VCaP (cell line): ENCODE measurements at regions not wholly inside any gene's neighbourhood (a gene's known extent, or its start where the extent isn't known, plus 50 kb on each side); places are given as distances from the start of the nearest gene placed in this dataset.

Experiments
- H3K27ac ChIP-seq: fragments of 450-650 bp; 2 replicates; pipeline ENCODE4 v1.5.1; 2017
- CTCF ChIP-seq: fragments of 450-650 bp; conservative IDR thresholded peaks from 2 replicates; pipeline ENCODE4 v1.5.1; 2017; ENCODE audit warnings: mild to moderate bottlenecking, moderate library complexity

DNA sequence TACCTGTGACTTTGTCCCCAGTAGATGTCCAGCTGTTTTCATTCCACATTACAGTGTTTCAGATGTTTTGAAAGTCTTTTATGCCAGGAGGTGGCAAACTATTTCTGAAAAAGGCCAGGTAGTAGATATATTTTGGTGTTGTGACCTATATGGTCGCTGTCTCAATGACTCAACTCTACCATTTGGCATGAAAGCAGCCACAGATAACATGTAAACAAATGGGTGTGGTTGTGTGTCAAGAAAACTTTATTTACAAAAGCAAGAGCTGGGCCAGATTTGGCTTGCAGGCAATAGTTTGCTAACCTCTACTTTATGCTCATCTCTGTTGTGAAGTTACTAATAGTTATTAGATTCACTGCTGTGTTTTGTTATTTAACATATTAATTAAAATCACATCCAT, 728.7 kb upstream of the EEF2KMT start:
- TF ChIP-seq CTCF: no peak
- no peak overlapping the region for H3K27ac ChIP-seq

- TF ChIP-seq CTCF: no peak
- H3K27ac ChIP-seq: no peak overlapping the region
Measured at GRCh38 chr16:5820472-5820871, 722.9 kb upstream of the EEF2KMT start.

GRCh38 chr16:5815570-5816237, 718.1 kb upstream of the EEF2KMT start:
- H3K27ac ChIP-seq: no peak overlapping the region
- no peak for TF ChIP-seq CTCF

DNA sequence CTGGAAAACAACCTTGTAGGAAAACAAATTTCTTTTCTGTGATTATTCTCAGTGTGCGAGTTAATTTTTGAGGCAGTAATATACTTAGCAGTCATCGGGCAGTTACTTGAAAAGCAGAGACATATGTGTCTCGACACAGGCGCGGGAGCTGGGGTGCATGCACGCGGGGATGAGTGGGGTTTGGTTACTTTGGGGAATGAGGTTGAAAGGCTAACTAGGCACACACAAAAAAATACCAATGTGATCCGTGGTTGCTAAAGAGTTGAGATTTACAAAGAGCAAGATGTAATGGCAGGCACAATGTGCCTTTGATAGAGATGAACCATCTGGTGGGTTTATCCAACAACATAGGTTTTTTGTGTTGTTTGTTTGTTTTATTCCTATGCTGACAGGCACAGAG, 703.8 kb upstream of the EEF2KMT start:
- H3K27ac ChIP-seq: no peak overlapping the region
- no peak for TF ChIP-seq CTCF

DNA sequence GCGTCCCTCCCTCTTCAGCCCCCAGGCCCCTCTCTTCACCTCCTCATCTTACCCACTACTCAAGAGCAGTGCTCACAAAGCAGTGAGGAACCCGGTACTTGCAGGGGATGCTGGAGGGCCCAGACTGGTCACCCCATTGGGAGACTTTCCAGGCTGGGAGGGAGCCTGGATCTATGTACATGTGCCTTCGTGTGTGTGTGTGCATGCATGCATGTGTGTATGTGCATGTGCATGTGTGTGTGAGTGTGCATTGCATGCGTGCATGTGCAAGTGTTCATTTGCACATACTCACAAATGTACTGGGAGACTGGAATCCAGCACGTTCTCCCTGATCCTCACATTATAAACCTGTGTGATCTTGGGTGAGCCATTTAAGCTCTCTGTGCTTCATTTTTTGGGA, 696.0 kb upstream of the EEF2KMT start:
- no peak for TF ChIP-seq CTCF
- no peak overlapping the region for H3K27ac ChIP-seq

- TF ChIP-seq CTCF: no peak
- no peak overlapping the region for H3K27ac ChIP-seq
Measured at GRCh38 chr16:5791011-5791657, 693.5 kb upstream of the EEF2KMT start.

- H3K27ac ChIP-seq: no peak overlapping the region
- no peak for TF ChIP-seq CTCF
Measured at GRCh38 chr16:5790512-5790911, 692.9 kb upstream of the EEF2KMT start.
